RWPE1 (cell line): ENCODE measurements at regions not wholly inside any gene's neighbourhood (a gene's known extent, or its start where the extent isn't known, plus 50 kb on each side); places are given as distances from the start of the nearest gene placed in this dataset.

Source experiments
- CTCF ChIA-PET: fragments of 350-600 bp; sonication (Branson Sonifier 250); formaldehyde crosslinking; extraction: SDS; loops from one replicate; lab custom pipeline; 2021; lab: Yijun Ruan, JAX
- POLR2A ChIA-PET: fragments of 400-600 bp; formaldehyde crosslinking; extraction: SDS; loops from one replicate; lab custom pipeline; 2020; ENCODE audit warnings: antibody characterized with exemption; ENCODE audit not compliant: low non-redundant PET; lab: Yijun Ruan, JAX
- DNase-seq: peaks from one replicate; pipeline ENCODE4 v3.0.0; 2012; ENCODE audit warnings: low spot score
- H3K27ac ChIP-seq: fragments of 450-650 bp; 2 replicates; pipeline ENCODE4 v1.5.1; 2017
- CTCF ChIP-seq: fragments of 450-650 bp; conservative IDR thresholded peaks from 2 replicates; pipeline ENCODE4 v1.5.1; 2017; ENCODE audit warnings: low read depth, mild to moderate bottlenecking

- POLR2A ChIA-PET, result no interaction called here
- no peak overlapping the region for H3K27ac ChIP-seq
- TF ChIP-seq CTCF, result no peak
- CTCF ChIA-PET, result no interaction called here
- no peak for DNase-seq
These were observed 231.3 kb upstream of the TYRP1 start for GRCh38 chr9:12461763-12462460.

GRCh38 chr9:12462861-12463260 lies 230.3 kb upstream of the TYRP1 start:
- DNase-seq, result no peak
- POLR2A ChIA-PET, result no interaction called here
- no peak overlapping the region for H3K27ac ChIP-seq
- TF ChIP-seq CTCF, result no peak
- CTCF ChIA-PET, result no interaction called here

GRCh38 chr9:12463641-12464040 lies 229.5 kb upstream of the TYRP1 start:
- POLR2A ChIA-PET, result no interaction called here
- DNase-seq, result no peak
- CTCF ChIA-PET, result interaction anchor here (0.6 kb wide), 1 partner anchor 126 kb away, joined by 3 read pairs; no protein-coding TSS in a partner anchor
- H3K27ac ChIP-seq, result no peak overlapping the region
- no peak for TF ChIP-seq CTCF

- DNase-seq, result no peak
- POLR2A ChIA-PET, result no interaction called here
- H3K27ac ChIP-seq, result no peak overlapping the region
- CTCF ChIA-PET, result interaction anchor here (0.6 to 0.8 kb wide), 4 partner anchors 16 to 991 kb away, joined by 3 to 7 read pairs (median 4); no protein-coding TSS in a partner anchor
- TF ChIP-seq CTCF, result no peak
These were observed 228.8 kb upstream of the TYRP1 start for GRCh38 chr9:12464400-12464799.

GRCh38 chr9:12464910-12465512 lies 228.2 kb upstream of the TYRP1 start:
- H3K27ac ChIP-seq, result no peak overlapping the region
- ChIA-PET CTCF (interaction anchor here (0.6 to 0.8 kb wide), 4 partner anchors 16 to 991 kb away, joined by 3 to 7 read pairs (median 4); no protein-coding TSS in a partner anchor), POLR2A (no interaction called here)
- TF ChIP-seq CTCF, result peak; percentile 77
- peak; percentile 0 for DNase-seq

- H3K27ac ChIP-seq, result no peak overlapping the region
- DNase-seq, result no peak
- ChIA-PET POLR2A (no interaction called here), CTCF (no interaction called here)
- no peak for TF ChIP-seq CTCF
These were observed 224.1 kb upstream of the TYRP1 start for GRCh38 chr9:12469084-12469483.
